ENCODE measurements at regions not wholly inside any gene's neighbourhood (a gene's known extent, or its start where the extent isn't known, plus 50 kb on each side); places are given as distances from the start of the nearest gene placed in this dataset.

DNA sequence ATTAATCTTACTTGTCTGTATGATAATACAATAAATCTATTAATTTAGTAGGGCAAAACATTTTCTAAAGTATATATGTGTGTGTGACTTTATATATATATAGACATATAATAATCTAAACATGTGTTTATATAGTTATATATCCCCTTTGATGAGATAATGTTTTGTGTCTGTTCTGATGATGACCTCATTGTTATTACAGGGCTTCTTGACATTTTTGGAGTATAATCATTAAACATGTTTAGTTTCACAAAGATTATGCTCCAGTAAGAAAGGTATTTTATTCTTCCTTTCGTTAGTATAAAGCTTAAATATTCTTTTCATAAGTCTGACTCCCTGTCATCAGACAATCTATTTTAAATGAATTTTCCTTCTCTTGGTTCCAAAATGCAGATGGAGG lies 62.3 kb upstream of the CABCOCO1 start:
- no peaks in the 10 kb centered on the region for H3K9me3 Mint-ChIP-seq
- intact Hi-C loops (cut with DNase I, micrococcal nuclease), result no loop called here
- no peaks in the 10 kb centered on the region for H3K4me1 Mint-ChIP-seq (ENCODE audit: low read depth)
- no peaks in the 10 kb centered on the region for H3K36me3 Mint-ChIP-seq (ENCODE audit: low read depth)
- H3K27ac ChIP-seq (ENCODE audit: low read depth in 1 of 2, low read length in 2 of 2), result no peak overlapping the region
- no peaks in the 10 kb centered on the region for H3K27me3 ChIP-seq (ENCODE audit: control insufficient read depth in 1 of 2, insufficient read depth in 2 of 2, low read length in 2 of 2)
- TF ChIP-seq, protein P1, sequence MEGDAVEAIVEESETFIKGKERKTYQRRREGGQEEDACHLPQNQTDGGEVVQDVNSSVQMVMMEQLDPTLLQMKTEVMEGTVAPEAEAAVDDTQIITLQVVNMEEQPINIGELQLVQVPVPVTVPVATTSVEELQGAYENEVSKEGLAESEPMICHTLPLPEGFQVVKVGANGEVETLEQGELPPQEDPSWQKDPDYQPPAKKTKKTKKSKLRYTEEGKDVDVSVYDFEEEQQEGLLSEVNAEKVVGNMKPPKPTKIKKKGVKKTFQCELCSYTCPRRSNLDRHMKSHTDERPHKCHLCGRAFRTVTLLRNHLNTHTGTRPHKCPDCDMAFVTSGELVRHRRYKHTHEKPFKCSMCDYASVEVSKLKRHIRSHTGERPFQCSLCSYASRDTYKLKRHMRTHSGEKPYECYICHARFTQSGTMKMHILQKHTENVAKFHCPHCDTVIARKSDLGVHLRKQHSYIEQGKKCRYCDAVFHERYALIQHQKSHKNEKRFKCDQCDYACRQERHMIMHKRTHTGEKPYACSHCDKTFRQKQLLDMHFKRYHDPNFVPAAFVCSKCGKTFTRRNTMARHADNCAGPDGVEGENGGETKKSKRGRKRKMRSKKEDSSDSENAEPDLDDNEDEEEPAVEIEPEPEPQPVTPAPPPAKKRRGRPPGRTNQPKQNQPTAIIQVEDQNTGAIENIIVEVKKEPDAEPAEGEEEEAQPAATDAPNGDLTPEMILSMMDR (IDR thresholded peaks at IDR 0.05), result no peak
- H3K4me3 ChIP-seq (ENCODE audit: low read length), result no peak overlapping the region
- no peak overlapping the region for H3K27ac Mint-ChIP-seq
- ATAC-seq (ENCODE audit: poor library complexity), result no peak
- H3K9me3 ChIP-seq (ENCODE audit: control insufficient read depth in 1 of 2, insufficient read depth in 1 of 2, low read length in 2 of 2), result no peaks in the 10 kb centered on the region
- ChIA-PET CTCF (interaction anchor here (1.4 kb wide), 1 partner anchor 12 kb away, joined by 3 read pairs; no protein-coding TSS in a partner anchor), POLR2A (no interaction called here)
- H3K27me3 Mint-ChIP-seq, result no peaks in the 10 kb centered on the region
- no peak overlapping the region for H3K4me3 Mint-ChIP-seq
- DNase-seq, result no peak
- H3K4me1 ChIP-seq (ENCODE audit: insufficient read depth, low read length), result no peaks in the 10 kb centered on the region
- H3K36me3 ChIP-seq (ENCODE audit: insufficient read depth, low read length), result no peaks in the 10 kb centered on the region

DNA sequence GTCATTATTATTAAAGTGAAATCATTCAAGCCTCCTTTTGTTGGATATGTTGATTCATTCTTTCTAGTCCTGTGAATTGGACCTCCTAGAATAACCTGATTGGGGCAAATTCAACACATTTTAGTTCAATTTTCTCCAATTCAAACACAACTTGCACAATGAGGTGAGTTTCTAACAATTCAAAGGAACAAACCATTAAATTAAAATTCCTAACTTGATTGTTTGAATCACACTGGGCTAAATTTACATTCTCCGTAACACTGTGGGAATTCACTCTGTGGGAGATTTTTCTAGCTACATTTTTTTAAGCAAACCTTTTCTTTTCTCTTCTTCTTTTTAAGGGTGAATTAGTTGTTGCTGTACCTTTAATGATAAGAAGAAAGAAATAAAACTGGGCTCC lies 68.3 kb upstream of the CABCOCO1 start:
- Histone ChIP-seq H3K27me3 (ENCODE audit: control insufficient read depth in 1 of 2, insufficient read depth in 2 of 2, low read length in 2 of 2) (no peaks in the 10 kb centered on the region), H3K4me1 (ENCODE audit: insufficient read depth, low read length) (no peaks in the 10 kb centered on the region), H3K4me3 (ENCODE audit: low read length) (no peak overlapping the region), H3K36me3 (ENCODE audit: insufficient read depth, low read length) (no peaks in the 10 kb centered on the region), H3K9me3 (ENCODE audit: control insufficient read depth in 1 of 2, insufficient read depth in 1 of 2, low read length in 2 of 2) (no peaks in the 10 kb centered on the region), H3K27ac (ENCODE audit: low read depth in 1 of 2, low read length in 2 of 2) (no peak overlapping the region)
- ATAC-seq (ENCODE audit: poor library complexity), result no peak
- H3K27me3 Mint-ChIP-seq, result no peaks in the 10 kb centered on the region
- no peak overlapping the region for H3K4me3 Mint-ChIP-seq
- CTCF ChIA-PET, result interaction anchor here (1.4 kb wide), 1 partner anchor 9 kb away, joined by 3 read pairs; no protein-coding TSS in a partner anchor
- TF ChIP-seq, protein P1 (IDR thresholded peaks at IDR 0.05), result no peak
- intact Hi-C loops (cut with DNase I, micrococcal nuclease), result no loop called here
- H3K36me3 Mint-ChIP-seq (ENCODE audit: low read depth), result no peaks in the 10 kb centered on the region
- no peaks in the 10 kb centered on the region for H3K4me1 Mint-ChIP-seq (ENCODE audit: low read depth)
- DNase-seq, result no peak
- H3K9me3 Mint-ChIP-seq, result no peaks in the 10 kb centered on the region
- H3K27ac Mint-ChIP-seq, result no peak overlapping the region
- POLR2A ChIA-PET, result no interaction called here

DNA sequence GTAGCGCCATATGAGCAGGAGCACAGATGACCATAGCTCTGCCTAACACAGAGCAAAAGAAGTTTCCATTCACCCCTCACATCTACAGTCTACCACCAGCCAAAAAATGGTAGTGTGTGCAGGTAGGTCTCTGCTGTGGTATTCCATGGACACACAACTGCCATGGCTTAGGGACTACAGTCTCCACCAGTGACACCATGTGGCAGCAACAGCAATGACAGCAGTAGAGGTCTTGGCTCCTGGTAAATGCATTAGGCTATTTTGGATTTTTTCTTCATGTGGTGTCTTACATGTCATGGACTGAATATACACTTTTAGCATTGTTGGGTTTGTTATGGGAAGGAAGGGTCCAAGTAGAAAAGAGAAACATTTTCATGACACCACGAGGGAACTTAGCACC lies 70.1 kb upstream of the CABCOCO1 start:
- H3K4me1 Mint-ChIP-seq (ENCODE audit: low read depth), result no peaks in the 10 kb centered on the region
- TF ChIP-seq, protein P1 (IDR thresholded peaks at IDR 0.05), result no peak
- Histone ChIP-seq H3K36me3 (ENCODE audit: insufficient read depth, low read length) (no peaks in the 10 kb centered on the region), H3K27ac (ENCODE audit: low read depth in 1 of 2, low read length in 2 of 2) (no peak overlapping the region), H3K27me3 (ENCODE audit: control insufficient read depth in 1 of 2, insufficient read depth in 2 of 2, low read length in 2 of 2) (no peaks in the 10 kb centered on the region), H3K9me3 (ENCODE audit: control insufficient read depth in 1 of 2, insufficient read depth in 1 of 2, low read length in 2 of 2) (no peaks in the 10 kb centered on the region), H3K4me1 (ENCODE audit: insufficient read depth, low read length) (no peaks in the 10 kb centered on the region), H3K4me3 (ENCODE audit: low read length) (no peak overlapping the region)
- ATAC-seq (ENCODE audit: poor library complexity) (no peak), DNase-seq (peak in 1 of 14 experiments; percentile 1)
- no peaks in the 10 kb centered on the region for H3K27me3 Mint-ChIP-seq
- no peak overlapping the region for H3K4me3 Mint-ChIP-seq
- no peak overlapping the region for H3K27ac Mint-ChIP-seq
- CTCF ChIA-PET, result no interaction called here
- intact Hi-C loops (cut with DNase I, micrococcal nuclease), result no loop called here
- H3K36me3 Mint-ChIP-seq (ENCODE audit: low read depth), result no peaks in the 10 kb centered on the region
- POLR2A ChIA-PET, result no interaction called here
- no peaks in the 10 kb centered on the region for H3K9me3 Mint-ChIP-seq
